ENCODE measurements at regions not wholly inside any gene's neighbourhood (a gene's known extent, or its start where the extent isn't known, plus 50 kb on each side); places are given as distances from the start of the nearest gene placed in this dataset.

- Histone ChIP-seq H3K9ac (ENCODE audit: low read length in 2 of 2) (no peak overlapping the region), H3K9me3 (ENCODE audit: control insufficient read depth in 2 of 2, low read length in 2 of 2) (no peaks in the 10 kb centered on the region), H3K4me1 (ENCODE audit: control insufficient read depth, insufficient read depth, low read length) (no peaks in the 10 kb centered on the region), H3K4me3 (ENCODE audit: low read length in 2 of 2) (no peak overlapping the region), H3K27ac (ENCODE audit: low read length) (no peak overlapping the region), H3K27me3 (ENCODE audit: control insufficient read depth in 1 of 2, insufficient read depth in 2 of 2, low read length in 2 of 2) (no peaks in the 10 kb centered on the region), H3K36me3 (ENCODE audit: control insufficient read depth in 2 of 2, insufficient read depth in 2 of 2, low read length in 2 of 2) (no peaks in the 10 kb centered on the region)
These were observed 147.4 kb upstream of the MLN start for GRCh38 chr6:33950891-33951889.

- Histone ChIP-seq H3K27ac (ENCODE audit: low read length) (no peak overlapping the region), H3K4me3 (ENCODE audit: low read length in 2 of 2) (no peak overlapping the region), H3K27me3 (ENCODE audit: control insufficient read depth in 1 of 2, insufficient read depth in 2 of 2, low read length in 2 of 2) (no peaks in the 10 kb centered on the region), H3K9me3 (ENCODE audit: control insufficient read depth in 2 of 2, low read length in 2 of 2) (no peaks in the 10 kb centered on the region), H3K9ac (ENCODE audit: low read length in 2 of 2) (no peak overlapping the region), H3K36me3 (ENCODE audit: control insufficient read depth in 2 of 2, insufficient read depth in 2 of 2, low read length in 2 of 2) (no peaks in the 10 kb centered on the region), H3K4me1 (ENCODE audit: control insufficient read depth, insufficient read depth, low read length) (no peaks in the 10 kb centered on the region)
These were observed 146.7 kb upstream of the MLN start for GRCh38 chr6:33950472-33950881.

DNA sequence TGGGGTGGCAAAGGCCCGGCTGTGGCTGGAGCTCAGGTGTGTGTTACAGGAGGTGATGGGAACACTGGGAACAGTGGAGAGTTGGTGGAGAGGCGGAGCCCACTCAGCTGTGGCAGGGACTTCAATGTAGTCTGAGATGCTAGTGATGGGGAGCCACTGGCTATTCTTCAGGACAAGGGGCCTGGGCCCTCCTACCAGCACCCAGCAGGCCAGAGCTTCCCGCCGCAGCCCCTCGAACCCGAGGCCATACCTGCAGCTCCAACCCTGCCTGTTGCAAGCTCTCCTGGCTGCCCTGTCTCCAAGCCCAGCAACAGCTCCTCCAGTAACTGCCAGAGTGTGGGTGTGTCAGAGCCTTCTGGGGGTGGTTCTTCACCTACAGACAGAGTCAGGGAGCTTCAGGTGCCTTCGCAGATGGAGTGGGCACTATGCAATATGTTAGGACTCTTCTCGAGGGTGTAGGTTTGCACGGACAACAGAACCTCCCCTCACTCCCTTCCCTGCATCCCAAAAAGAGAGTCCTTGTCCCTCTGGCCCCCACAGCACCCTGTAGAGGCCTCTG is 146.2 kb upstream of the MLN start:
- H3K36me3 ChIP-seq (ENCODE audit: control insufficient read depth in 2 of 2, insufficient read depth in 2 of 2, low read length in 2 of 2), result no peaks in the 10 kb centered on the region
- H3K9me3 ChIP-seq (ENCODE audit: control insufficient read depth in 2 of 2, low read length in 2 of 2), result no peaks in the 10 kb centered on the region
- no peak overlapping the region for H3K27ac ChIP-seq (ENCODE audit: low read length)
- no peak overlapping the region for H3K4me3 ChIP-seq (ENCODE audit: low read length in 2 of 2)
- H3K9ac ChIP-seq (ENCODE audit: low read length in 2 of 2), result no peak overlapping the region
- no peaks in the 10 kb centered on the region for H3K4me1 ChIP-seq (ENCODE audit: control insufficient read depth, insufficient read depth, low read length)
- H3K27me3 ChIP-seq (ENCODE audit: control insufficient read depth in 1 of 2, insufficient read depth in 2 of 2, low read length in 2 of 2), result no peaks in the 10 kb centered on the region

DNA sequence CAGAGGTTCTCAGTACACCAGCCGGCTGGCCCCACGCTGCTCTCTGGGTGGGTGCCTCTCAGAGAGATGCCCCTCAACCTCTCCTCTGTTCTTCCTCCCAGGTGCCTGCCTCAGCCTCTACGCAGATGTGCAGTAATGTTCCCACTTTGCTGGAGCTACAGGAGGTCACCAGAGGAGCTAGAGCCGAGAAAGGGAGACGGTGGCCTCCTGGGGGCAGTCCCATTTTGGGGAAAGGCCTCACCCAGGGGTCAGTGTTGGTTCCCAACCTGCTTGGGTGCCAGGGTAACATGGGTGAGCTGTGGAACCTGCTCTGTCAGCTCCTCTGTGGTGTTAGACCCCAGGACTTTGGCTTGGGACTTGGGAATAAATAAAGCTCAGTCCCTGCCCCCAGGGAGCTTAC is 145.3 kb upstream of the MLN start:
- no peaks in the 10 kb centered on the region for H3K27me3 ChIP-seq (ENCODE audit: control insufficient read depth in 1 of 2, insufficient read depth in 2 of 2, low read length in 2 of 2)

GRCh38 chr6:33947916-33948594 is 144.3 kb upstream of the MLN start:
- no peak overlapping the region for H3K27ac ChIP-seq (ENCODE audit: low read length)
- H3K9me3 ChIP-seq (ENCODE audit: control insufficient read depth in 2 of 2, low read length in 2 of 2), result no peaks in the 10 kb centered on the region
- H3K4me3 ChIP-seq (ENCODE audit: low read length in 2 of 2), result no peak overlapping the region
- H3K9ac ChIP-seq (ENCODE audit: low read length in 2 of 2), result no peak overlapping the region
- no peaks in the 10 kb centered on the region for H3K36me3 ChIP-seq (ENCODE audit: control insufficient read depth in 2 of 2, insufficient read depth in 2 of 2, low read length in 2 of 2)
- H3K4me1 ChIP-seq (ENCODE audit: control insufficient read depth, insufficient read depth, low read length), result no peaks in the 10 kb centered on the region
- H3K27me3 ChIP-seq (ENCODE audit: control insufficient read depth in 1 of 2, insufficient read depth in 2 of 2, low read length in 2 of 2), result no peaks in the 10 kb centered on the region

More for the DNA sequence above, 145.3 kb upstream of the MLN start:
- no peaks in the 10 kb centered on the region for H3K9me3 ChIP-seq (ENCODE audit: control insufficient read depth in 2 of 2, low read length in 2 of 2)
- no peaks in the 10 kb centered on the region for H3K36me3 ChIP-seq (ENCODE audit: control insufficient read depth in 2 of 2, insufficient read depth in 2 of 2, low read length in 2 of 2)
- no peak overlapping the region for H3K27ac ChIP-seq (ENCODE audit: low read length)
- no peaks in the 10 kb centered on the region for H3K4me1 ChIP-seq (ENCODE audit: control insufficient read depth, insufficient read depth, low read length)
- H3K9ac ChIP-seq (ENCODE audit: low read length in 2 of 2), result no peak overlapping the region
- H3K4me3 ChIP-seq (ENCODE audit: low read length in 2 of 2), result no peak overlapping the region

DNA sequence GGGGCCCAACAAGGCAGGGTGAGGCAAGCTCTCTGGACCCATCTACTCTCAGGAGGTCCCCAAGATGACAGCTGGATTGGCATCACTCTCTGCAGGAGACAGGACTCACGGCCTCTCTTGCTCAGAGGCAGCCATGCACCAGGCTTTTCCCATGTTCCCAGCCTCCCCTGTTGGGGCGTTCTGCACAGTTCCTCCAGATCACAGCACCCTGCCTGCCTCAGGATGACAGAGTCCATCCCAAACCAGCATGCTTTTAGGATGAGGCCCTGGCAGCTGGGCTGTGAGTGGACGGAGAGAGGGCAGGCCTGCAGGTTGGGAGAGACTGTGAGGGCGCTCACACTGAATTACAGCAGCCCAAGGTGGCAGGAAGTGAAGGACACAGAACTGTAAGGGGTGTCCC is 143.2 kb upstream of the MLN start:
- Histone ChIP-seq H3K36me3 (ENCODE audit: control insufficient read depth in 2 of 2, insufficient read depth in 2 of 2, low read length in 2 of 2) (no peaks in the 10 kb centered on the region), H3K4me3 (ENCODE audit: low read length in 2 of 2) (no peak overlapping the region), H3K27me3 (ENCODE audit: control insufficient read depth in 1 of 2, insufficient read depth in 2 of 2, low read length in 2 of 2) (no peaks in the 10 kb centered on the region), H3K9ac (ENCODE audit: low read length in 2 of 2) (no peak overlapping the region), H3K9me3 (ENCODE audit: control insufficient read depth in 2 of 2, low read length in 2 of 2) (no peaks in the 10 kb centered on the region), H3K27ac (ENCODE audit: low read length) (no peak overlapping the region), H3K4me1 (ENCODE audit: control insufficient read depth, insufficient read depth, low read length) (no peaks in the 10 kb centered on the region)

GRCh38 chr6:33945931-33946330 is 142.1 kb upstream of the MLN start:
- Histone ChIP-seq H3K9me3 (ENCODE audit: control insufficient read depth in 2 of 2, low read length in 2 of 2) (no peaks in the 10 kb centered on the region), H3K27me3 (ENCODE audit: control insufficient read depth in 1 of 2, insufficient read depth in 2 of 2, low read length in 2 of 2) (no peaks in the 10 kb centered on the region)

GRCh38 chr6:33944686-33945411 is 141.0 kb upstream of the MLN start:
- Histone ChIP-seq H3K4me1 (ENCODE audit: control insufficient read depth, insufficient read depth, low read length) (no peaks in the 10 kb centered on the region), H3K4me3 (ENCODE audit: low read length in 2 of 2) (no peak overlapping the region), H3K27me3 (ENCODE audit: control insufficient read depth in 1 of 2, insufficient read depth in 2 of 2, low read length in 2 of 2) (no peaks in the 10 kb centered on the region), H3K9ac (ENCODE audit: low read length in 2 of 2) (no peak overlapping the region), H3K36me3 (ENCODE audit: control insufficient read depth in 2 of 2, insufficient read depth in 2 of 2, low read length in 2 of 2) (no peaks in the 10 kb centered on the region), H3K9me3 (ENCODE audit: control insufficient read depth in 2 of 2, low read length in 2 of 2) (no peaks in the 10 kb centered on the region), H3K27ac (ENCODE audit: low read length) (no peak overlapping the region)

More at GRCh38 chr6:33945931-33946330, 142.1 kb upstream of the MLN start:
- Histone ChIP-seq H3K9ac (ENCODE audit: low read length in 2 of 2) (no peak overlapping the region), H3K27ac (ENCODE audit: low read length) (no peak overlapping the region), H3K36me3 (ENCODE audit: control insufficient read depth in 2 of 2, insufficient read depth in 2 of 2, low read length in 2 of 2) (no peaks in the 10 kb centered on the region), H3K4me1 (ENCODE audit: control insufficient read depth, insufficient read depth, low read length) (no peaks in the 10 kb centered on the region), H3K4me3 (ENCODE audit: low read length in 2 of 2) (no peak overlapping the region)

- Histone ChIP-seq H3K4me1 (ENCODE audit: control insufficient read depth, insufficient read depth, low read length) (no peaks in the 10 kb centered on the region), H3K27me3 (ENCODE audit: control insufficient read depth in 1 of 2, insufficient read depth in 2 of 2, low read length in 2 of 2) (peaks cover 0 to 10% of the 10 kb centered on the region in 2 donors), H3K4me3 (ENCODE audit: low read length in 2 of 2) (no peak overlapping the region), H3K27ac (ENCODE audit: low read length) (no peak overlapping the region), H3K9me3 (ENCODE audit: control insufficient read depth in 2 of 2, low read length in 2 of 2) (peaks cover 0 to 3% of the 10 kb centered on the region in 2 donors), H3K36me3 (ENCODE audit: control insufficient read depth in 2 of 2, insufficient read depth in 2 of 2, low read length in 2 of 2) (no peaks in the 10 kb centered on the region), H3K9ac (ENCODE audit: low read length in 2 of 2) (no peak overlapping the region)
These were observed 133.1 kb upstream of the MLN start for GRCh38 chr6:33936886-33937285.

- Histone ChIP-seq H3K36me3 (ENCODE audit: control insufficient read depth in 2 of 2, insufficient read depth in 2 of 2, low read length in 2 of 2) (no peaks in the 10 kb centered on the region), H3K27me3 (ENCODE audit: control insufficient read depth in 1 of 2, insufficient read depth in 2 of 2, low read length in 2 of 2) (peaks cover 0 to 10% of the 10 kb centered on the region in 2 donors), H3K4me3 (ENCODE audit: low read length in 2 of 2) (no peak overlapping the region), H3K4me1 (ENCODE audit: control insufficient read depth, insufficient read depth, low read length) (peaks cover 2% of the 10 kb centered on the region), H3K9ac (ENCODE audit: low read length in 2 of 2) (no peak overlapping the region), H3K9me3 (ENCODE audit: control insufficient read depth in 2 of 2, low read length in 2 of 2) (peaks cover 0 to 3% of the 10 kb centered on the region in 2 donors), H3K27ac (ENCODE audit: low read length) (no peak overlapping the region)
These were observed 131.8 kb upstream of the MLN start for GRCh38 chr6:33935439-33936080.

Data from stomach smooth muscle (tissue), 2 donors.